K562 (cell line): ENCODE measurements at regions not wholly inside any gene's neighbourhood (a gene's known extent, or its start where the extent isn't known, plus 50 kb on each side); places are given as distances from the start of the nearest gene placed in this dataset.
"Not testable (repeated sequence)": the region's sequence is repeated elsewhere in the genome, so short reads cannot be mapped to it uniquely, and the experiment has no call there.

ENCODE experiments used
- ATAC-seq: fragments of 200-7000 bp; cut with Tn5 transposase; 3 replicates; pipeline ENCODE4 v1.9.1; 2020; ENCODE audit warnings: moderate library complexity
- BruUV-seq: library from RNA; stranded (reverse); fragments of 400-500 nt; replicated peaks from 2 replicates; lab custom pipeline; 2021; lab: Mats Ljungman, UMichigan
- CTCF ChIA-PET: fragments of 300-600 bp; formaldehyde crosslinking; extraction: SDS; loops from one replicate; lab custom pipeline; 2021; ENCODE audit warnings: low intra/inter-chr PET ratio; lab: Yijun Ruan, JAX
- POLR2A ChIA-PET: fragments of 300-600, 350-650 bp; sonication (Branson Sonifier 250); formaldehyde crosslinking; extraction: SDS; loops from one replicate; lab custom pipeline; 2021; ENCODE audit warnings: antibody characterized with exemption, inconsistent platforms; lab: Yijun Ruan, JAX
- DNase-seq, 4 experiments: peaks; one replicate each; pipeline versions ENCODE4 v3.0.0 to v3.0.0-alpha.2; 2011 to 2018; ENCODE audit warnings: low spot score in 3 of 4, mixed read lengths in 3 of 4; ENCODE audit errors: extremely low read depth in 1 of 4
- FAIRE-seq: peaks from 2 replicates; lab custom pipeline; 2011; peaks lifted over from hg19 to GRCh38; lab: Jason Lieb, UNC
- H2AFZ ChIP-seq: 2 replicates; pipeline ENCODE4 v1.6.0; 2011; ENCODE audit warnings: low read depth, low read length, control low read depth, inconsistent platforms
- H3K27ac ChIP-seq: fragments of 200-600 bp; 3 replicates; pipeline ENCODE4 v1.8.0; 2011; ENCODE audit warnings: low read depth, mild to moderate bottlenecking, control low read depth, inconsistent platforms, low read length, moderate library complexity, mixed read lengths; ENCODE audit errors: extremely low read depth
- H3K27me3 ChIP-seq, 2 experiments: fragments of 300-600 bp in 1 of 2; 2 replicates in 1 of 2; 3 replicates in 1 of 2; pipeline versions ENCODE4 v1.6.0 to v1.8.0; 2011; ENCODE audit warnings: inconsistent platforms in 2 of 2, low read length in 2 of 2, mild to moderate bottlenecking in 1 of 2, mixed read lengths in 1 of 2, moderate library complexity in 1 of 2; ENCODE audit not compliant: control insufficient read depth in 2 of 2, insufficient read depth in 2 of 2
- H3K36me3 ChIP-seq: fragments of 300-600 bp; 3 replicates; pipeline ENCODE4 v1.8.0; 2011; ENCODE audit warnings: mild to moderate bottlenecking, low read length, inconsistent platforms; ENCODE audit not compliant: control insufficient read depth, insufficient read depth
- H3K4me1 ChIP-seq, 2 experiments: fragments of 200-600 bp in 1 of 2; replicated peaks in 1 of 2; 2 replicates in 1 of 2; 3 replicates in 1 of 2; pipeline versions ENCODE4 v1.5.1 to v1.8.0; 2011; ENCODE audit warnings: inconsistent platforms in 2 of 2, low read length in 2 of 2, mild to moderate bottlenecking in 1 of 2, mixed read lengths in 1 of 2, moderate library complexity in 1 of 2; ENCODE audit not compliant: control insufficient read depth in 2 of 2, insufficient read depth in 2 of 2
- H3K4me2 ChIP-seq: 2 replicates; pipeline ENCODE4 v1.6.1; 2011; ENCODE audit warnings: low read length, control low read depth, inconsistent platforms, mixed read lengths; ENCODE audit not compliant: insufficient read depth
- H3K4me3 ChIP-seq: fragments of 200-600 bp; sonication (generic), shearing (Covaris generic); 2 replicates; pipeline ENCODE4 v1.5.1; 2016; ENCODE audit warnings: control low read depth, inconsistent platforms
- H3K79me2 ChIP-seq: fragments of 200-600 bp; 3 replicates; pipeline ENCODE4 v1.8.0; 2011; ENCODE audit warnings: low read length, inconsistent platforms; ENCODE audit not compliant: control insufficient read depth, insufficient read depth
- H3K9ac ChIP-seq, 2 experiments: 2 replicates each; pipeline versions ENCODE4 v1.6.0 to v1.6.1; 2011; ENCODE audit warnings: low read depth in 2 of 2, low read length in 2 of 2, control low read depth in 1 of 2, inconsistent platforms in 1 of 2, mild to moderate bottlenecking in 1 of 2, mixed read lengths in 1 of 2; ENCODE audit not compliant: insufficient read depth in 1 of 2
- H3K9me1 ChIP-seq: one replicate; pipeline ENCODE4 v1.6.0; 2011; ENCODE audit warnings: inconsistent platforms, mild to moderate bottlenecking, low read length, moderate library complexity; ENCODE audit not compliant: control insufficient read depth, insufficient read depth
- H3K9me3 ChIP-seq: replicated peaks from 2 replicates; pipeline ENCODE4 v1.5.1; 2011; ENCODE audit warnings: low read depth, low read length, inconsistent platforms; ENCODE audit not compliant: control insufficient read depth, insufficient read depth
- H4K20me1 ChIP-seq: replicated peaks from 2 replicates; pipeline ENCODE4 v1.6.1; 2011; ENCODE audit warnings: low read length, inconsistent platforms, mixed read lengths; ENCODE audit not compliant: control insufficient read depth, insufficient read depth
- POLR2B ChIP-seq: fragments of 450-650 bp; IDR thresholded peaks from 2 replicates; pipeline ENCODE4 v1.6.1; 2018; ENCODE audit warnings: low read depth; ENCODE audit not compliant: partially characterized antibody
- RBM25 ChIP-seq: fragments of 200-400 bp; formaldehyde crosslinking; IDR thresholded peaks from 2 replicates; pipeline ENCODE4 v1.6.1; 2018; ENCODE audit warnings: low read length, low read depth, moderate library complexity; ENCODE audit not compliant: severe bottlenecking
- ZFPM2 ChIP-seq: fragments of 250-450 bp; sonication (Bioruptor Pico); IDR thresholded peaks from 2 replicates; pipeline ENCODE4 v1.5.1; 2022; ENCODE audit warnings: mild to moderate bottlenecking
- WGBS: fragments of 100-300 bp; shearing (Covaris generic); methylation state at CpG from one replicate; pipeline ENCODE4 v1.1.6; 2016; ENCODE audit warnings: low coverage, mixed read lengths; ENCODE audit not compliant: insufficient coverage; ENCODE audit errors: missing lambda C conversion rate; 5-methylcytosine and 5-hydroxymethylcytosine counted together
- in situ Hi-C: fragments of 300-500 bp; cut with MboI; formaldehyde crosslinking; loops from 4 replicates; pipeline ENCODE4 v1.15.0; 2018; ENCODE audit warnings: inconsistent platforms, mixed read lengths
- intact Hi-C: fragments of 100-400 bp; cut with micrococcal nuclease; formaldehyde crosslinking; loops from 2 replicates; pipeline ENCODE4 v1.14.2; 2022

DNA sequence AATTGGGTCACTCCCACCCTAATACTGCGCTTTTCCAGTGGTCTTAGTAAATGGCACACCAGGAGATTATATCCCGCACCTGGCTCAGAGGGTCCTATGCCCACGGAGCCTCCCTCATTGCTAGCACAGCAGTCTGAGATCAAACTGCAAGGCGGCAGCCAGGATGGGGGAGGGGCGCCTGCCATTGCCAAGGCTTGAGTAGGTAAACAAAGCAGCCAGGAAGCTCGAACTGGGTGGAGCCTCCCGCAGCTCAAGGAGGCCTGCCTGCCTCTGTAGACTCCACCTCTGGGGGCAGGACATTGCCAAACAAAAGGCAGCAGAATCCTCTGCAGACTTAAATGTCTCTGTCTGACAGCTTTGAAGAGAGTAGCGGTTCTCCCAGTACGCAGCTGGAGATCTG, 52.4 kb upstream of the PMPCB start:
- POLR2A ChIA-PET, H3K9ac ChIP-seq, FAIRE-seq, H3K4me2 ChIP-seq, intact Hi-C loops, H3K79me2 ChIP-seq, H3K27me3 ChIP-seq, H3K4me3 ChIP-seq, H3K4me1 ChIP-seq, H3K27ac ChIP-seq, in situ Hi-C loops, ATAC-seq, CTCF ChIA-PET, BruUV-seq, H2AFZ ChIP-seq, H3K36me3 ChIP-seq, H4K20me1 ChIP-seq, H3K9me3 ChIP-seq, H3K9me1 ChIP-seq: not testable (repeated sequence)
- WGBS = 51% methylated on average over 9 of the region's 9 CpGs
- DNase-seq = peak in 1 of 4 experiments; percentile 18

DNA sequence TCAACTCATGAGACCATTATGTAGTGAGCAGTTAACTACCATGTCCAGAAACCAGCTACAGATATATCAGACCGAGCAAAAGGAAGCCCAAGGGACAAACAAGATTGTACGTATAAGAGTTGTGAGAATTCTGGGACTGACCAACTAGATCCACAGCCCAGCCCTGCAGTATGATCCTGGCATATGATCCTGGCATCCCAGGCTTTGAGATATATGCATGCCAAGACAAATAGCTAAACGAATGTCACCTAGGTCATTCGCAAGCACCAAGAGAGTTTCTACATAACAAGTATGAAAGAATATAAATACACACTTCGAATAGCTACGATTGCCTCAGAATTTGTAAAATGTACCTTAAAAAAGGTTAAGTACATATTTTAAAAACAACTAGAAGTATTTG, 56.4 kb upstream of the PMPCB start:
- no TSS peak for BruUV-seq
- no peak for DNase-seq
- no peaks in the 10 kb centered on the region for H3K9me1 ChIP-seq
- no peak overlapping the region for H3K4me2 ChIP-seq
- no peaks in the 10 kb centered on the region for H3K4me1 ChIP-seq
- FAIRE-seq = no peak
- WGBS = 33% methylated on average over 6 of the region's 6 CpGs
- no peaks in the 10 kb centered on the region for H3K36me3 ChIP-seq
- POLR2A ChIA-PET = no interaction called here
- CTCF ChIA-PET = no interaction called here
- no peaks in the 10 kb centered on the region for H4K20me1 ChIP-seq
- no peak for ATAC-seq
- H3K27me3 ChIP-seq = no peaks in the 10 kb centered on the region
- 0 out of 2 replicates have a peak overlapping the region, but pooled peaks have one; percentile 54 for H2AFZ ChIP-seq
- H3K9ac ChIP-seq = no peak overlapping the region
- H3K9me3 ChIP-seq = no peaks in the 10 kb centered on the region; the same call in 1 of the 2 replicates
- intact Hi-C loops = no loop called here
- in situ Hi-C loops = no loop called here
- H3K4me3 ChIP-seq = no peak overlapping the region
- H3K79me2 ChIP-seq = no peaks in the 10 kb centered on the region
- TF ChIP-seq RBM25 = no peak
- no peak for TF ChIP-seq ZFPM2 (CRISPR knock-in tag)
- no peak for TF ChIP-seq POLR2B
- H3K27ac ChIP-seq = no peak overlapping the region

DNA sequence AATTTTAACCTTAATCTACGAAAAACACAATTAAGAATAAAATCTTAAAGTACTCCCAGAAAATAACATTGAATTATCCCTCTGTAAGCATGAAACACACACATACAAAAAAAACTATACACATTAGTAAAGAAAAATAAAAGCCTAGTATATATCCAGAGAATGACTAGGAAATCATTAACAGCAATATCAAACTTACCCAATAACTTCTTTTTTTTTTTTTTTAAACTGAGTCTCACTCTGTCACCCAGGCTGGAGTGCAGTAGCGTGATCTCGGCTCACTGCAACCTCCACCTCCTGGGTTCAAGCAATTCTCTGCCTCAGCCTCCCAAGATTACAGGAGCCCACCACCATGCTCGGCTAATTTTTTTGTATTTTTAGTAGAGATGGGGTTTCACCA, 61.4 kb upstream of the PMPCB start:
- H3K9me3 ChIP-seq, H3K9ac ChIP-seq, BruUV-seq, H3K27me3 ChIP-seq, FAIRE-seq, H3K4me3 ChIP-seq, CTCF ChIA-PET, DNase-seq, H4K20me1 ChIP-seq, H3K4me2 ChIP-seq, H3K27ac ChIP-seq, intact Hi-C loops, in situ Hi-C loops, H3K79me2 ChIP-seq, H3K9me1 ChIP-seq, POLR2A ChIA-PET, H3K36me3 ChIP-seq, H3K4me1 ChIP-seq, ATAC-seq, H2AFZ ChIP-seq: not testable (repeated sequence)
- WGBS = 9% methylated on average over 2 of the region's 4 CpGs

DNA sequence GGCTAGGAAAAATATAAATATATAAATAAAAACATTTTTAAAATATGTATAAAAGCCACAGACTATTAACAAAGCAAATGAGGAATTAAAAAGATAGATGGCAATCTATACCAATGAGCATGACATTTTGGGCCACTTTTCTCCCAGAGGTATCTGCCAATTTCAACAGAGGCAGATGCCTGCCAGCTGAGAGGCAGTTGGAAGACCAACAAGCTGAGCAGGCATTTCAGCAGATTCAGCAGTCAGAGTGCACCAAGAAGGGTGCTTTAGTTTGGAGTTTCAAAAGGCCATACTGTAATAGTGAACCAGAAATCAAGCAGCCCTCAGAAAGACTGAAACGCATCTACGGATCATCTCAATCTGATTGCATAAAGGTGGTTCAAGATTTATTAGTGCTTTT, 62.4 kb upstream of the PMPCB start:
- ATAC-seq, in situ Hi-C loops, H3K27ac ChIP-seq, CTCF ChIA-PET, H3K79me2 ChIP-seq, H3K9me3 ChIP-seq, H3K4me3 ChIP-seq, H3K4me2 ChIP-seq, H4K20me1 ChIP-seq, H3K4me1 ChIP-seq, H3K9ac ChIP-seq, intact Hi-C loops, H3K36me3 ChIP-seq, DNase-seq, H2AFZ ChIP-seq, H3K9me1 ChIP-seq, POLR2A ChIA-PET, BruUV-seq, FAIRE-seq, H3K27me3 ChIP-seq: not testable (repeated sequence)
- WGBS = 33% methylated on average over 2 of the region's 2 CpGs
